WTC11 (cell line): ENCODE measurements at regions not wholly inside any gene's neighbourhood (a gene's known extent, or its start where the extent isn't known, plus 50 kb on each side); places are given as distances from the start of the nearest gene placed in this dataset.

Source experiments
- ESRRA ChIP-seq: sonication (generic); formaldehyde crosslinking; IDR thresholded peaks from 2 replicates; pipeline ENCODE4 v1.8.1; 2022; ENCODE audit warnings: mild to moderate bottlenecking, missing genetic modification reagents, borderline replicate concordance
- FOXP1 ChIP-seq: sonication (generic); formaldehyde crosslinking; IDR thresholded peaks from 2 replicates; pipeline ENCODE4 v1.8.0; 2022; ENCODE audit warnings: missing genetic modification reagents, mild to moderate bottlenecking, moderate library complexity, borderline replicate concordance
- NR1H2 ChIP-seq: sonication (generic); formaldehyde crosslinking; IDR thresholded peaks from 2 replicates; pipeline ENCODE4 v1.9.0; 2021; ENCODE audit warnings: mild to moderate bottlenecking, moderate library complexity, missing genetic modification reagents
- TEAD4 ChIP-seq: sonication (generic); formaldehyde crosslinking; IDR thresholded peaks from 2 replicates; pipeline ENCODE4 v1.8.0; 2022; ENCODE audit warnings: mild to moderate bottlenecking, missing genetic modification reagents
- ZBTB21 ChIP-seq: sonication (generic); formaldehyde crosslinking; IDR thresholded peaks from 2 replicates; pipeline ENCODE4 v1.8.1; 2023; ENCODE audit warnings: mild to moderate bottlenecking, missing genetic modification reagents, borderline replicate concordance
- ZNF121 ChIP-seq: sonication (generic); formaldehyde crosslinking; IDR thresholded peaks from 2 replicates; pipeline ENCODE4 v1.8.0; 2023; ENCODE audit warnings: missing genetic modification reagents
- ZNF423 ChIP-seq: fragments of 250-450 bp; sonication (Bioruptor Pico); IDR thresholded peaks from 2 replicates; pipeline ENCODE4 v2.1.2; 2022; ENCODE audit warnings: mild to moderate bottlenecking, moderate library complexity
- TF ChIP-seq, protein P1 (sequence below): sonication (generic); formaldehyde crosslinking; IDR thresholded peaks from 2 replicates; pipeline ENCODE4 v1.8.1; 2023; ENCODE audit warnings: mild to moderate bottlenecking, moderate library complexity, missing genetic modification reagents
- TF ChIP-seq, protein P2 (sequence below): fragments of 250-450 bp; sonication (Bioruptor Pico); IDR thresholded peaks from 2 replicates; pipeline ENCODE4 v1.9.0; 2021; ENCODE audit warnings: mild to moderate bottlenecking, borderline replicate concordance
- TF ChIP-seq, protein P3 (sequence below): fragments of 200-600 bp; IDR thresholded peaks from 2 replicates; pipeline ENCODE4 v1.8.0; 2022; ENCODE audit warnings: antibody characterized with exemption
- TF ChIP-seq, protein P4 (sequence below): sonication (generic); formaldehyde crosslinking; IDR thresholded peaks from 2 replicates; pipeline ENCODE4 v1.8.1; 2022; ENCODE audit warnings: mild to moderate bottlenecking, moderate library complexity, missing genetic modification reagents
- TF ChIP-seq, protein P5 (sequence below): sonication (generic); formaldehyde crosslinking; IDR thresholded peaks from 2 replicates; pipeline ENCODE4 v1.8.1; 2023; ENCODE audit warnings: mild to moderate bottlenecking, missing genetic modification reagents, moderate library complexity
- TF ChIP-seq, protein P6 (sequence below): sonication (generic); formaldehyde crosslinking; IDR thresholded peaks from 2 replicates; pipeline ENCODE4 v1.8.0; 2022; ENCODE audit warnings: mild to moderate bottlenecking, missing genetic modification reagents
- TF ChIP-seq, protein P7 (sequence below): sonication (generic); formaldehyde crosslinking; IDR thresholded peaks from 2 replicates; pipeline ENCODE4 v1.8.0; 2023; ENCODE audit warnings: mild to moderate bottlenecking, missing genetic modification reagents

DNA sequence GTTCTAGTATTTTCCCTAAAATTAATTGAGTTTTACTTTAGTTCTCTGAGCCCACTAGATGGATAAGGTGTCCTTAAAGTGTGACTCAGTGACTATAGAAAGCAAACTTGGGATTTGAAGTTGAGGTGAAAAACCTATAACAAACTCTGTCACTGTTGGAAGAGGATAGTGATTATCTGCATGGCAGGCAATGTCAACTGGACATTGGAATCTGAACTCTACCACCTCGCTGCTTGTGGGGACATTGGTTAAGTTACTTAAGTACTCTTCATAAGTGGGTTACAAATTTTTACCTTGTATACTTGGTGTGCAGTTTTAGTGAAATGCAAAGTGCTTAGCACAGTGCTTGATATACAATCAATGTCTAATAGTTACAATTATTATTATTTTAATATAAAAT lies 87.9 kb upstream of the B3GAT2 start:
- TF ChIP-seq, protein P1, sequence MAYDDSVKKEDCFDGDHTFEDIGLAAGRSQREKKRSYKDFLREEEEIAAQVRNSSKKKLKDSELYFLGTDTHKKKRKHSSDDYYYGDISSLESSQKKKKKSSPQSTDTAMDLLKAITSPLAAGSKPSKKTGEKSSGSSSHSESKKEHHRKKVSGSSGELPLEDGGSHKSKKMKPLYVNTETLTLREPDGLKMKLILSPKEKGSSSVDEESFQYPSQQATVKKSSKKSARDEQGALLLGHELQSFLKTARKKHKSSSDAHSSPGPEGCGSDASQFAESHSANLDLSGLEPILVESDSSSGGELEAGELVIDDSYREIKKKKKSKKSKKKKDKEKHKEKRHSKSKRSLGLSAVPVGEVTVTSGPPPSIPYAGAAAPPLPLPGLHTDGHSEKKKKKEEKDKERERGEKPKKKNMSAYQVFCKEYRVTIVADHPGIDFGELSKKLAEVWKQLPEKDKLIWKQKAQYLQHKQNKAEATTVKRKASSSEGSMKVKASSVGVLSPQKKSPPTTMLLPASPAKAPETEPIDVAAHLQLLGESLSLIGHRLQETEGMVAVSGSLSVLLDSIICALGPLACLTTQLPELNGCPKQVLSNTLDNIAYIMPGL: no peak
- TF ChIP-seq, protein P2, sequence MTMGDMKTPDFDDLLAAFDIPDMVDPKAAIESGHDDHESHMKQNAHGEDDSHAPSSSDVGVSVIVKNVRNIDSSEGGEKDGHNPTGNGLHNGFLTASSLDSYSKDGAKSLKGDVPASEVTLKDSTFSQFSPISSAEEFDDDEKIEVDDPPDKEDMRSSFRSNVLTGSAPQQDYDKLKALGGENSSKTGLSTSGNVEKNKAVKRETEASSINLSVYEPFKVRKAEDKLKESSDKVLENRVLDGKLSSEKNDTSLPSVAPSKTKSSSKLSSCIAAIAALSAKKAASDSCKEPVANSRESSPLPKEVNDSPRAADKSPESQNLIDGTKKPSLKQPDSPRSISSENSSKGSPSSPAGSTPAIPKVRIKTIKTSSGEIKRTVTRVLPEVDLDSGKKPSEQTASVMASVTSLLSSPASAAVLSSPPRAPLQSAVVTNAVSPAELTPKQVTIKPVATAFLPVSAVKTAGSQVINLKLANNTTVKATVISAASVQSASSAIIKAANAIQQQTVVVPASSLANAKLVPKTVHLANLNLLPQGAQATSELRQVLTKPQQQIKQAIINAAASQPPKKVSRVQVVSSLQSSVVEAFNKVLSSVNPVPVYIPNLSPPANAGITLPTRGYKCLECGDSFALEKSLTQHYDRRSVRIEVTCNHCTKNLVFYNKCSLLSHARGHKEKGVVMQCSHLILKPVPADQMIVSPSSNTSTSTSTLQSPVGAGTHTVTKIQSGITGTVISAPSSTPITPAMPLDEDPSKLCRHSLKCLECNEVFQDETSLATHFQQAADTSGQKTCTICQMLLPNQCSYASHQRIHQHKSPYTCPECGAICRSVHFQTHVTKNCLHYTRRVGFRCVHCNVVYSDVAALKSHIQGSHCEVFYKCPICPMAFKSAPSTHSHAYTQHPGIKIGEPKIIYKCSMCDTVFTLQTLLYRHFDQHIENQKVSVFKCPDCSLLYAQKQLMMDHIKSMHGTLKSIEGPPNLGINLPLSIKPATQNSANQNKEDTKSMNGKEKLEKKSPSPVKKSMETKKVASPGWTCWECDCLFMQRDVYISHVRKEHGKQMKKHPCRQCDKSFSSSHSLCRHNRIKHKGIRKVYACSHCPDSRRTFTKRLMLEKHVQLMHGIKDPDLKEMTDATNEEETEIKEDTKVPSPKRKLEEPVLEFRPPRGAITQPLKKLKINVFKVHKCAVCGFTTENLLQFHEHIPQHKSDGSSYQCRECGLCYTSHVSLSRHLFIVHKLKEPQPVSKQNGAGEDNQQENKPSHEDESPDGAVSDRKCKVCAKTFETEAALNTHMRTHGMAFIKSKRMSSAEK (CRISPR knock-in tag): no peak
- TF ChIP-seq, protein P3, sequence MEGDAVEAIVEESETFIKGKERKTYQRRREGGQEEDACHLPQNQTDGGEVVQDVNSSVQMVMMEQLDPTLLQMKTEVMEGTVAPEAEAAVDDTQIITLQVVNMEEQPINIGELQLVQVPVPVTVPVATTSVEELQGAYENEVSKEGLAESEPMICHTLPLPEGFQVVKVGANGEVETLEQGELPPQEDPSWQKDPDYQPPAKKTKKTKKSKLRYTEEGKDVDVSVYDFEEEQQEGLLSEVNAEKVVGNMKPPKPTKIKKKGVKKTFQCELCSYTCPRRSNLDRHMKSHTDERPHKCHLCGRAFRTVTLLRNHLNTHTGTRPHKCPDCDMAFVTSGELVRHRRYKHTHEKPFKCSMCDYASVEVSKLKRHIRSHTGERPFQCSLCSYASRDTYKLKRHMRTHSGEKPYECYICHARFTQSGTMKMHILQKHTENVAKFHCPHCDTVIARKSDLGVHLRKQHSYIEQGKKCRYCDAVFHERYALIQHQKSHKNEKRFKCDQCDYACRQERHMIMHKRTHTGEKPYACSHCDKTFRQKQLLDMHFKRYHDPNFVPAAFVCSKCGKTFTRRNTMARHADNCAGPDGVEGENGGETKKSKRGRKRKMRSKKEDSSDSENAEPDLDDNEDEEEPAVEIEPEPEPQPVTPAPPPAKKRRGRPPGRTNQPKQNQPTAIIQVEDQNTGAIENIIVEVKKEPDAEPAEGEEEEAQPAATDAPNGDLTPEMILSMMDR: no peak
- TF ChIP-seq ZBTB21 (CRISPR knock-in tag) (no peak), TEAD4 (CRISPR knock-in tag) (no peak), NR1H2 (CRISPR knock-in tag) (no peak), ZNF423 (CRISPR knock-in tag) (no peak), ESRRA (CRISPR knock-in tag) (no peak), ZNF121 (CRISPR knock-in tag) (no peak), FOXP1 (CRISPR knock-in tag) (no peak)
- TF ChIP-seq, protein P4, sequence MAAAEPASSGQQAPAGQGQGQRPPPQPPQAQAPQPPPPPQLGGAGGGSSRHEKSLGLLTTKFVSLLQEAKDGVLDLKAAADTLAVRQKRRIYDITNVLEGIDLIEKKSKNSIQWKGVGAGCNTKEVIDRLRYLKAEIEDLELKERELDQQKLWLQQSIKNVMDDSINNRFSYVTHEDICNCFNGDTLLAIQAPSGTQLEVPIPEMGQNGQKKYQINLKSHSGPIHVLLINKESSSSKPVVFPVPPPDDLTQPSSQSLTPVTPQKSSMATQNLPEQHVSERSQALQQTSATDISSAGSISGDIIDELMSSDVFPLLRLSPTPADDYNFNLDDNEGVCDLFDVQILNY: no peak
- TF ChIP-seq, protein P5, sequence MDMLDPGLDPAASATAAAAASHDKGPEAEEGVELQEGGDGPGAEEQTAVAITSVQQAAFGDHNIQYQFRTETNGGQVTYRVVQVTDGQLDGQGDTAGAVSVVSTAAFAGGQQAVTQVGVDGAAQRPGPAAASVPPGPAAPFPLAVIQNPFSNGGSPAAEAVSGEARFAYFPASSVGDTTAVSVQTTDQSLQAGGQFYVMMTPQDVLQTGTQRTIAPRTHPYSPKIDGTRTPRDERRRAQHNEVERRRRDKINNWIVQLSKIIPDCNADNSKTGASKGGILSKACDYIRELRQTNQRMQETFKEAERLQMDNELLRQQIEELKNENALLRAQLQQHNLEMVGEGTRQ: no peak
- TF ChIP-seq, protein P6, sequence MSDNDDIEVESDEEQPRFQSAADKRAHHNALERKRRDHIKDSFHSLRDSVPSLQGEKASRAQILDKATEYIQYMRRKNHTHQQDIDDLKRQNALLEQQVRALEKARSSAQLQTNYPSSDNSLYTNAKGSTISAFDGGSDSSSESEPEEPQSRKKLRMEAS (CRISPR knock-in tag): no peak
- TF ChIP-seq, protein P7, sequence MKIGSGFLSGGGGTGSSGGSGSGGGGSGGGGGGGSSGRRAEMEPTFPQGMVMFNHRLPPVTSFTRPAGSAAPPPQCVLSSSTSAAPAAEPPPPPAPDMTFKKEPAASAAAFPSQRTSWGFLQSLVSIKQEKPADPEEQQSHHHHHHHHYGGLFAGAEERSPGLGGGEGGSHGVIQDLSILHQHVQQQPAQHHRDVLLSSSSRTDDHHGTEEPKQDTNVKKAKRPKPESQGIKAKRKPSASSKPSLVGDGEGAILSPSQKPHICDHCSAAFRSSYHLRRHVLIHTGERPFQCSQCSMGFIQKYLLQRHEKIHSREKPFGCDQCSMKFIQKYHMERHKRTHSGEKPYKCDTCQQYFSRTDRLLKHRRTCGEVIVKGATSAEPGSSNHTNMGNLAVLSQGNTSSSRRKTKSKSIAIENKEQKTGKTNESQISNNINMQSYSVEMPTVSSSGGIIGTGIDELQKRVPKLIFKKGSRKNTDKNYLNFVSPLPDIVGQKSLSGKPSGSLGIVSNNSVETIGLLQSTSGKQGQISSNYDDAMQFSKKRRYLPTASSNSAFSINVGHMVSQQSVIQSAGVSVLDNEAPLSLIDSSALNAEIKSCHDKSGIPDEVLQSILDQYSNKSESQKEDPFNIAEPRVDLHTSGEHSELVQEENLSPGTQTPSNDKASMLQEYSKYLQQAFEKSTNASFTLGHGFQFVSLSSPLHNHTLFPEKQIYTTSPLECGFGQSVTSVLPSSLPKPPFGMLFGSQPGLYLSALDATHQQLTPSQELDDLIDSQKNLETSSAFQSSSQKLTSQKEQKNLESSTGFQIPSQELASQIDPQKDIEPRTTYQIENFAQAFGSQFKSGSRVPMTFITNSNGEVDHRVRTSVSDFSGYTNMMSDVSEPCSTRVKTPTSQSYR: no peak
